Ishikawa (cell line): ENCODE measurements at regions not wholly inside any gene's neighbourhood (a gene's known extent, or its start where the extent isn't known, plus 50 kb on each side); places are given as distances from the start of the nearest gene placed in this dataset.

Experiments
- CEBPB ChIP-seq: IDR thresholded peaks from 2 replicates; pipeline ENCODE4 v1.6.1; 2012
- CREB1 ChIP-seq: IDR thresholded peaks from 2 replicates; pipeline ENCODE4 v1.6.1; 2012; ENCODE audit warnings: low read depth
- EGR1 ChIP-seq: IDR thresholded peaks from 2 replicates; pipeline ENCODE4 v1.6.1; 2012
- EP300 ChIP-seq: IDR thresholded peaks from 2 replicates; pipeline ENCODE4 v1.6.1; 2012; ENCODE audit warnings: borderline replicate concordance
- FOXM1 ChIP-seq: IDR thresholded peaks from 2 replicates; pipeline ENCODE4 v1.6.1; 2012; ENCODE audit warnings: low read depth, borderline replicate concordance
- NFIC ChIP-seq: IDR thresholded peaks from 2 replicates; pipeline ENCODE4 v1.6.1; 2012
- RAD21 ChIP-seq: IDR thresholded peaks from 2 replicates; pipeline ENCODE4 v1.6.1; 2012; ENCODE audit warnings: low read depth
- REST ChIP-seq: IDR thresholded peaks from 2 replicates; pipeline ENCODE4 v1.6.1; 2012; ENCODE audit warnings: low read depth, mild to moderate bottlenecking
- TAF1 ChIP-seq: IDR thresholded peaks from 2 replicates; pipeline ENCODE4 v1.6.1; 2012; ENCODE audit warnings: low read depth, mild to moderate bottlenecking
- TCF12 ChIP-seq: IDR thresholded peaks from 2 replicates; pipeline ENCODE4 v1.6.1; 2012; ENCODE audit warnings: low read depth
- TEAD4 ChIP-seq: IDR thresholded peaks from 2 replicates; pipeline ENCODE4 v1.6.1; 2012
- YY1 ChIP-seq: IDR thresholded peaks from 2 replicates; pipeline ENCODE4 v1.6.1; 2012; ENCODE audit warnings: low read depth
- ZBTB7A ChIP-seq: IDR thresholded peaks from 2 replicates; pipeline ENCODE4 v1.6.1; 2012; ENCODE audit warnings: low read depth
- TF ChIP-seq, protein P1 (sequence below): IDR thresholded peaks from 2 replicates; pipeline ENCODE4 v1.6.1; 2012
- TF ChIP-seq, protein P2 (sequence below): IDR thresholded peaks from 2 replicates; pipeline ENCODE4 v1.6.1; 2012

DNA sequence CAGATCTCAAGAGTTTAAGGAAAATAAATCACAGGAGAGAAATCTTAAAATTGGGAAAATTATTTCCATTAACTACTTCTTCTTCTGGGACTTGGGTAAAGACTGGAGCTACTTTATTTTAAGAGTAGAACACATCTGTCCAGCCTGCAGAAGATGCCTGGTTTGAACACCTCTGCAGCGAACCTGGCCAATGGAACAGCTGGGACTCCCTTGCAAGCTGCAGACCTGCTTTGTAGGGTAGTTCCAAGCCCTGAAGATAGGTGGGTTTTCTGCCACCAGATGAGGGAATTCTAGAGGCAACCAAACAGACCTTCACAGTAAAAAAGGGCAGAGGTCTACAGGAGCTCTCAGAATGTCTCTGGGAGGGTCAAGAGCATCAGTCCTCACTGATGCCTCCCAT, 86.5 kb upstream of the CACNA1E start:
- TF ChIP-seq, protein P1, sequence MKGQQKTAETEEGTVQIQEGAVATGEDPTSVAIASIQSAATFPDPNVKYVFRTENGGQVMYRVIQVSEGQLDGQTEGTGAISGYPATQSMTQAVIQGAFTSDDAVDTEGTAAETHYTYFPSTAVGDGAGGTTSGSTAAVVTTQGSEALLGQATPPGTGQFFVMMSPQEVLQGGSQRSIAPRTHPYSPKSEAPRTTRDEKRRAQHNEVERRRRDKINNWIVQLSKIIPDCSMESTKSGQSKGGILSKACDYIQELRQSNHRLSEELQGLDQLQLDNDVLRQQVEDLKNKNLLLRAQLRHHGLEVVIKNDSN = no peak
- TF ChIP-seq TCF12 = no peak
- no peak for TF ChIP-seq NFIC
- no peak for TF ChIP-seq FOXM1
- no peak for TF ChIP-seq TAF1
- TF ChIP-seq, protein P2, sequence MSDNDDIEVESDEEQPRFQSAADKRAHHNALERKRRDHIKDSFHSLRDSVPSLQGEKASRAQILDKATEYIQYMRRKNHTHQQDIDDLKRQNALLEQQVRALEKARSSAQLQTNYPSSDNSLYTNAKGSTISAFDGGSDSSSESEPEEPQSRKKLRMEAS = no peak
- TF ChIP-seq RAD21 = no peak
- no peak for TF ChIP-seq CEBPB
- no peak for TF ChIP-seq EP300
- no peak for TF ChIP-seq YY1
- no peak for TF ChIP-seq REST
- TF ChIP-seq EGR1 = no peak

DNA sequence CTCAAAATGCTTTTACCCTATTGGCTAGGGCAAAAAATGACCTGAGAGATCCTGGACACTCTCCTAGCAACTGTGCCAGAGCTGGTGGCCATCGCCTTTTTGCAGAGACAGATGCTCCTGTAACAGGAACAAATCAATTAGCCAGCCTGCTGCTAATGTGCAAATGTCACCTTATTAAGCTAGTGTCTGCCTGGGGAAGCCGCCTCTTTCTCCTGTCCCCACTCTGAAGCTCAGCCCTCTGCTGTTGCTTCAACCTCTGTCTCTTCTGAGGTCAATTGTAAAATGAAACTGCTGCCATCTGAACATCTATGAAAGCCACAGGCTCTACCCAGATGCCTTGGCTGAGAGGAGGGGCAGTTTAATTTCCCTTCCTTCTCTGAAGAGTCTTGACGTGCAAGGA, 85.5 kb upstream of the CACNA1E start:
- TF ChIP-seq RAD21 (no peak), FOXM1 (no peak), EP300 (no peak), CREB1 (no peak), TCF12 (no peak), ZBTB7A (no peak), NFIC (no peak)
- TF ChIP-seq, protein P2 = no peak

DNA sequence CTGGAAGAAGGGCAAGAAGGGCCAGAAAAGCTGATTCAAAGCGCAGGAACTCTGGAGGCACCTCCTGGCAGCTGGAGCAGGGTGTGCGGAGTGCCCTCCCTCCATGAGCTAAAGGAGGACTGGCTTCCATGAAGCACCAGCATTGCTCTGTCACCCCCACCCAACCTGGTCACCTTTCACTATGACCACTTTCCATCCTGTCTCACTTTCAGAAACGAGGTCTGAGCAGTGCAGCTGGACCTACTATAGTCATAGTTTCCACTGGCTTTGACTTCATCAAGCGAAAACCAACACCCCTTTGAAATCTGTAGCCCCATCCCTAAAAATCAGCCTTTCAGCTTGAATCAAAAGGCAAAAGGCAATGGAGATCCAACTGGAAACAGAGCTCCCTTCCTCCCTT, 84.8 kb upstream of the CACNA1E start:
- no peak for TF ChIP-seq RAD21
- no peak for TF ChIP-seq CEBPB
- no peak for TF ChIP-seq ZBTB7A
- TF ChIP-seq, protein P1 = no peak
- no peak for TF ChIP-seq NFIC
- no peak for TF ChIP-seq REST
- TF ChIP-seq EGR1 = no peak
- TF ChIP-seq, protein P2 = no peak
- TF ChIP-seq TEAD4 = no peak
- no peak for TF ChIP-seq YY1
- TF ChIP-seq FOXM1 = no peak
- TF ChIP-seq TAF1 = no peak
- no peak for TF ChIP-seq TCF12
- TF ChIP-seq EP300 = no peak
- no peak for TF ChIP-seq CREB1

DNA sequence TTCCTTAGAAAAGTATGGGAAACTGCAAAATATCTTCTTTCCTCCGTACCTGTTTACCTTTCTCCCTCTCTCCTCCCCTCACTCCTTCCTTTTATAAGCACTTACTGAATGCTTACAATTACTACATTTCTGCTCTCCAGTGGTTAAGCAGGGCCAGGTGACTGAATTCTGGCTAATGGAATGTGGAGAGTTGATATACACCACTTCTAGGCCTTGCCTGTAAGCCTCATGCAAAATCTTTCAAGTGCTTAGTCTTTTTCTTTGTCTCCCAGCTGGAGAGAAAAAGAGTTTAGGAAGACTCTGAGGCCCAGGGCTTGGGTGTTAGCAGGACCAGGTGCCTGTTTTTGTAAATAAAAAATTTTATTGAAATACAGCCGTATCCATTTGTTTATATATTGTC, 77.7 kb upstream of the CACNA1E start:
- TF ChIP-seq CREB1 = no peak
- TF ChIP-seq CEBPB = no peak
- no peak for TF ChIP-seq REST
- TF ChIP-seq, protein P1 = no peak
- no peak for TF ChIP-seq YY1
- TF ChIP-seq TCF12 = no peak
- no peak for TF ChIP-seq EGR1

DNA sequence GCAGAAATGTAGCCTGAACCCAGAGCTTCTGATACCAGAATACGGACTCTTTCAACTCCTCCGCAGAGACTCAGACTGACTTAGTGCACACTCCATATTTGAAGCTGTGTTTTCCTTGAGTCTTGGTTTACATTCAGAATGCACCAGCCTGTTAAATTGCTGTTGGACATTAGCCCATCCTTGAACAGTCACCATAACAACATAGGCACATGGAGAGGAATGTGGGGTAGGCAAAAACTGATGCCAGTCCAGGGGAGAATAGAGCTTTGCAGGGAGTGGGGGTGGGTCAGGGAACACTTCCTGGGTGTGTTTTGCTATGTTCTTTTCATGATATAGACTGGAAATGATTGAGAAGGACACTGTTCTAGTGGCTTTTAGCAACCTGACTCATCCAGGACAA, 76.3 kb upstream of the CACNA1E start:
- TF ChIP-seq NFIC (0 out of 2 replicates have a peak, but pooled peaks have one; percentile 19), CEBPB (no peak), RAD21 (no peak), YY1 (no peak), TCF12 (no peak), FOXM1 (no peak)
- TF ChIP-seq, protein P2 = peak; percentile 29; the same call in 1 of the 2 replicates
